HUES6 (cell line): ENCODE measurements at regions not wholly inside any gene's neighbourhood (a gene's known extent, or its start where the extent isn't known, plus 50 kb on each side); places are given as distances from the start of the nearest gene placed in this dataset.
"Not testable (repeated sequence)": the region's sequence is repeated elsewhere in the genome, so short reads cannot be mapped to it uniquely, and the experiment has no call there.

ENCODE experiments used
- H3K27ac ChIP-seq: 2 replicates; pipeline ENCODE4 v1.7.0; 2013; ENCODE audit warnings: low read depth, mild to moderate bottlenecking, low read length, inconsistent platforms
- H3K27me3 ChIP-seq: 2 replicates; pipeline ENCODE4 v1.6.1; 2013; ENCODE audit warnings: low read length; ENCODE audit not compliant: control insufficient read depth, insufficient read depth
- H3K36me3 ChIP-seq: 2 replicates; pipeline ENCODE4 v1.6.1; 2013; ENCODE audit warnings: low read length; ENCODE audit not compliant: control insufficient read depth, insufficient read depth
- H3K4me1 ChIP-seq: 2 replicates; pipeline ENCODE4 v1.6.1; 2013; ENCODE audit warnings: low read length; ENCODE audit not compliant: control insufficient read depth, insufficient read depth
- H3K4me3 ChIP-seq: 2 replicates; pipeline ENCODE4 v1.5.1; 2013; ENCODE audit warnings: low read depth, low read length
- H3K9ac ChIP-seq: one replicate; pipeline ENCODE4 v1.6.1; 2013; ENCODE audit warnings: mild to moderate bottlenecking, low read length
- H3K9me3 ChIP-seq: 2 replicates; pipeline ENCODE4 v1.6.1; 2013; ENCODE audit warnings: low read depth, low read length; ENCODE audit not compliant: control insufficient read depth, insufficient read depth

DNA sequence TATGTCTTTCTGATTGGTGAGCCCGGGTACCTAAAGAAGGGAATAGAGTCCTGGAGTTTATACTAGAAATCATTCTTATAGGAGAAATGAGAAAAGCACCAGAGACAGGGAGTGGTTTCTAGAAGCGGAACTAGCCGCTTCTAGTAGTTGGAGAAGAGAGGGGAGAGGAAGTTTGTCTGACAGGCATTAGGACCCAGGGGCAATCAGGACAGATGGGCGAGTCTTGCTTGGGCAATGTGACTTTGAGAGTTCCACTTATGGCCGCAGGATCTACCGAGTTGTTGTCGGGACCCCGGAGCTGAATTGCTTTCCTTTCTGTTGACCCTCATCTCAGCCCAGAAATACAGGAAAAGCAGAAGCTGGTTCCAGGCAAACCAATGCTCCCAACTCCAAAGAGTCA, 596.8 kb upstream of the CNTN5 start:
- Histone ChIP-seq H3K27ac (no peak overlapping the region), H3K4me1 (no peaks in the 10 kb centered on the region), H3K9me3 (peaks cover 4% of the 10 kb centered on the region)

DNA sequence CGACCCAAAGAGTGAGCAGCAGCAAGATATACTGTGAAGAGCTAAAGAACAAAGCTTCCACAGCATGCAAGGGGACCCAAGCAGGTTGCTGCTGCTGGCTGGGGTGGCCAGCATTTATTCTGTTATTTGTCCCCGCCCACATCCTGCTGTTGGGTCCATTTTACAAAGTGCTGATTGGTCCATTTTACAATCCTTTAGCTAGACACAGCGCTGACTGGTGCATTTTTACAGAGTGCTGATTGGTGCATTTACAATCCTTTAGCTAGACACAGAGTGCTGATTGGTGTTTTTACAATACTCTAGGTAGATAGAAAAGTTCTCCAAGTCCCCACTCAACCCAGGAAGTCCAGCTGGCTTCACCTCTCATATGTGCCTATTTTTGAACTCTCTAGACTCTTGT, 596.0 kb upstream of the CNTN5 start:
- H3K27ac ChIP-seq, H3K4me3 ChIP-seq, H3K27me3 ChIP-seq, H3K4me1 ChIP-seq, H3K9me3 ChIP-seq, H3K9ac ChIP-seq, H3K36me3 ChIP-seq: not testable (repeated sequence)

More for the DNA sequence above, 596.8 kb upstream of the CNTN5 start:
- Histone ChIP-seq H3K4me3 (no peak overlapping the region), H3K9ac (no peak overlapping the region), H3K27me3 (no peaks in the 10 kb centered on the region), H3K36me3 (no peaks in the 10 kb centered on the region)

- Histone ChIP-seq H3K36me3 (no peaks in the 10 kb centered on the region), H3K27ac (no peak overlapping the region), H3K27me3 (no peaks in the 10 kb centered on the region), H3K9ac (no peak overlapping the region), H3K9me3 (peaks cover 7% of the 10 kb centered on the region; the same call in 1 of the 2 replicates), H3K4me1 (no peaks in the 10 kb centered on the region), H3K4me3 (no peak overlapping the region)
Measured at GRCh38 chr11:98431463-98432359, 589.0 kb upstream of the CNTN5 start.

DNA sequence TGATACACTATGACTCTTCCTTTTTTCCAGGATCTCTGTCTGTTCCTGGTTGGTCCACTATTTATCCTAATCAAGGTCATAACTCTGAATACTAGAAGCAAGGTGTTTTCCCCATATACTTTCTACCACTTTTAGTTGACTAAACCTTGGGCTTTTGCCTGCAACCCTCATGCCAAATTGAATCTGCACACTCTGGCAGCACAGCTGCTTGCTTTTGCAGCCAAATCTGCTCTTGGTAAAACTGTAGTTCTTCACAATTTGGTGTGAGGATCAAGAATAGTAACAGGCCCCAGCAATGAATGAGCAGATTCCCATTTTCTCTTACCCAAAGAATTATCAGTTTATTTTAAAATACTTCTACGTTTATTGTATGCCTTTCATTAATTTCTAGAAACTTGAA, 586.5 kb upstream of the CNTN5 start:
- Histone ChIP-seq H3K4me1 (no peaks in the 10 kb centered on the region), H3K27me3 (no peaks in the 10 kb centered on the region), H3K9ac (no peak overlapping the region), H3K36me3 (no peaks in the 10 kb centered on the region), H3K4me3 (no peak overlapping the region), H3K9me3 (peaks cover 5% of the 10 kb centered on the region; the same call in 1 of the 2 replicates), H3K27ac (no peak overlapping the region)

DNA sequence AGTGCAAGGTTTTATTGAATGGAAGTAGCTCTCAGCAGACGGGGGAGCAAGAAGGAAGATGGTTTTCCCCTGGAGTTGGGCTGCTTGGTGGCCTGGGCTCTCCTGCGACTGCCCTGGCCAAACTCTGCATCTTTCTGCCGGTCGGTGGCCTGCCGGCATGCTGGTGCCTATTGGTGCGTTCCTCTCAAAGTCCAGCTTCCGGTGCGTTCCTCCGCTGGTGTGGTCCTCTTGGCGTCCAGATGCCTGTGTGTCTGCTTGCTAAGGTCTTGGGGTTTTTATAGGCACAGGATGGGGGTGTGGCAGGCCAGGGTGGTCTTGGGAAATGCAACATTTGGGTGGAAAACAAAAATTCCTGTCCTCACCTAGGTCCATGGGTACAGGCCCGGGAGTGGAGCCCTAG, 567.4 kb upstream of the CNTN5 start:
- Histone ChIP-seq H3K9me3 (no peaks in the 10 kb centered on the region), H3K4me1 (peaks cover 8% of the 10 kb centered on the region), H3K9ac (no peak overlapping the region), H3K27ac (no peak overlapping the region), H3K27me3 (no peaks in the 10 kb centered on the region), H3K36me3 (no peaks in the 10 kb centered on the region), H3K4me3 (no peak overlapping the region)

DNA sequence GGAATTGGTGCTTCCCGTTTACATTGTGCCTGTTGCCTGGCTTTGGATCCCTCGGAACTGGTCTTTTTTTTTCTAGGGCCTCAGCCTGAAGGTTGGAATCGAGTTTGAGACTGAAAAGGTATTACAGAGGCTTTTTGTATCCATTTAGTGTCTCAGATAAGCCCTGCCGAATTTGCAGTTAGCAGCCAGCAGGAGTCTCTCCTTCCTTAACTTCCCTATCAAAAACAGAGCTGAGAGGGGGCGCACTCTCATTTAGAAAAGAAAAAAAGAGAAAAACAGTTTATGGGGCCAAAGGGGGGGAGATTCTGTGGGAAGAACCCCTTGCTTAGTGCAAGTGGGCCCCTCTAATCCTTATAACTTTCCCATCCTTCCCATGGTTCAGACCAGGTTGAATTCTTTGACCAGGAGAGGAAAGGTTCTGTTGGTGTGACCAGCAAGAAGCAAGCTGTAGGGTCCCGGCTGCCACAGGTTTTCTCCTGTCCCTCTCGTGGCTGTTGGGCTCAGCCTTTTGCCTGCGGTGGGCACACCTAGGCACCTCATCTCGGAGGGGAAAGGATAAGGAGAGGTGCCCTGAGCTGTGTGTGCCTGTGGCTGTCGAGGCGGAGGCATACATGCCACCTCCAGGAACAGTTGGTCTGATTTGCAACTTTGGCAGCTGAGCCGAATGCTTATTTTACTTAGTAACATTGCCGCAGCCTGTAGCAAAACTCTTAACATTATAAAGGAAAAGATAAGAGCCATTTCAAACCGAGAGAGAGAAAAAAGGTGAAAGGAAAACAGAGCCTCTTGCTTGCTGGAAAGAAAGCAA, 565.0 kb upstream of the CNTN5 start:
- Histone ChIP-seq H3K9ac (no peak overlapping the region), H3K27ac (no peak overlapping the region), H3K4me3 (no peak overlapping the region), H3K9me3 (no peaks in the 10 kb centered on the region), H3K4me1 (peaks cover 8% of the 10 kb centered on the region), H3K27me3 (no peaks in the 10 kb centered on the region), H3K36me3 (no peaks in the 10 kb centered on the region)

- Histone ChIP-seq H3K4me3 (no peak overlapping the region), H3K27ac (no peak overlapping the region), H3K9me3 (no peaks in the 10 kb centered on the region), H3K4me1 (peaks cover 8% of the 10 kb centered on the region), H3K36me3 (no peaks in the 10 kb centered on the region), H3K27me3 (no peaks in the 10 kb centered on the region), H3K9ac (no peak overlapping the region)
Measured at GRCh38 chr11:98456308-98456680, 564.5 kb upstream of the CNTN5 start.

DNA sequence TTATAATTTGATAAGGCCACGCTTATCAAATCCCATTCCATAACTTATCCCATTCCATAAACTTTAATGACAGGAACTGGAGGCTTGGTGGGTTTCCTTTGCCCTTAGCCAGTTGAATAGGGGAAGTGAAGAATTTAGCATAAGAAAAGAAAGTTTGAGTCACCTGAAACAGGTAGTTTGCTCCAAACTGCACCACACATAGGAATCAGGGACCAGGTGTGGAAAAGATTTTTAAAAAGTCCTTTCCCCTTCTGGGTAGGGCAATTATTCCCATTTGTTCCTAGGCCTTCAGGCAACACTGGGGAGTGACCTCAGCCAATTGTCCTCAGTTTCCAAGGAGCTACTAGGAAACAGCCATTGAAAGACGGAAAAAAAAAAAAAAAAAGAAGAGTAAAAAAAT, 525.7 kb upstream of the CNTN5 start:
- Histone ChIP-seq H3K9me3 (no peaks in the 10 kb centered on the region), H3K36me3 (no peaks in the 10 kb centered on the region), H3K27ac (peak overlapping the region; percentile 88), H3K4me3 (peak overlapping the region; percentile 10), H3K4me1 (peaks cover 25% of the 10 kb centered on the region), H3K9ac (peak overlapping the region; percentile 50), H3K27me3 (no peaks in the 10 kb centered on the region)

- H3K27me3 ChIP-seq, result no peaks in the 10 kb centered on the region
- H3K9ac ChIP-seq, result peak overlapping the region; percentile 5
- H3K4me1 ChIP-seq, result peaks cover 25% of the 10 kb centered on the region
- no peaks in the 10 kb centered on the region for H3K36me3 ChIP-seq
- H3K27ac ChIP-seq, result peak overlapping the region; percentile 88
- H3K9me3 ChIP-seq, result no peaks in the 10 kb centered on the region
- no peak overlapping the region for H3K4me3 ChIP-seq
Measured at GRCh38 chr11:98495601-98496000, 525.1 kb upstream of the CNTN5 start.

- Histone ChIP-seq H3K4me1 (no peaks in the 10 kb centered on the region; the same call in 1 of the 2 replicates), H3K27me3 (no peaks in the 10 kb centered on the region), H3K36me3 (no peaks in the 10 kb centered on the region), H3K27ac (no peak overlapping the region), H3K9me3 (no peaks in the 10 kb centered on the region), H3K4me3 (no peak overlapping the region), H3K9ac (no peak overlapping the region)
Measured at GRCh38 chr11:98507208-98507607, 513.5 kb upstream of the CNTN5 start.

GRCh38 chr11:98512938-98513337, 507.8 kb upstream of the CNTN5 start:
- H3K27me3 ChIP-seq, result no peaks in the 10 kb centered on the region
- H3K27ac ChIP-seq, result no peak overlapping the region
- H3K4me1 ChIP-seq, result no peaks in the 10 kb centered on the region
- no peaks in the 10 kb centered on the region for H3K36me3 ChIP-seq
- H3K4me3 ChIP-seq, result no peak overlapping the region
- no peaks in the 10 kb centered on the region for H3K9me3 ChIP-seq
- no peak overlapping the region for H3K9ac ChIP-seq
